Activated gamma-delta T cell treated with Interleukin-2 at 50 U/mL for 16 hours (primary cell): ENCODE measurements at regions not wholly inside any gene's neighbourhood (a gene's known extent, or its start where the extent isn't known, plus 50 kb on each side); places are given as distances from the start of the nearest gene placed in this dataset.

Experiments used
- DNase-seq: peaks from one replicate; pipeline ENCODE4 v3.0.0-alpha.2; 2020

- DNase-seq: no peak
Measured at GRCh38 chr2:176956791-176957190, 255.8 kb upstream of the HNRNPA3 start.

- no peak for DNase-seq
Measured at GRCh38 chr2:176959614-176960013, 253.0 kb upstream of the HNRNPA3 start.

- DNase-seq: no peak
Measured at GRCh38 chr2:176960061-176960460, 252.5 kb upstream of the HNRNPA3 start.

- no peak for DNase-seq
Measured at GRCh38 chr2:176960736-176961520, 251.7 kb upstream of the HNRNPA3 start.

GRCh38 chr2:176961775-176962619 lies 250.6 kb upstream of the HNRNPA3 start:
- no peak for DNase-seq

- no peak for DNase-seq
Measured at GRCh38 chr2:176963568-176964287, 248.9 kb upstream of the HNRNPA3 start.

GRCh38 chr2:176967911-176968450 lies 244.6 kb upstream of the HNRNPA3 start:
- no peak for DNase-seq

GRCh38 chr2:176969642-176970359 lies 242.8 kb upstream of the HNRNPA3 start:
- no peak for DNase-seq

GRCh38 chr2:176976736-176977685 lies 235.6 kb upstream of the HNRNPA3 start:
- no peak for DNase-seq

- no peak for DNase-seq
Measured at GRCh38 chr2:176978921-176979320, 233.7 kb upstream of the HNRNPA3 start.

GRCh38 chr2:176979981-176980710 lies 232.4 kb upstream of the HNRNPA3 start:
- no peak for DNase-seq

GRCh38 chr2:176984987-176985386 lies 227.6 kb upstream of the HNRNPA3 start:
- DNase-seq: no peak

- DNase-seq: no peak
Measured at GRCh38 chr2:176985871-176986270, 226.7 kb upstream of the HNRNPA3 start.

- no peak for DNase-seq
Measured at GRCh38 chr2:176986487-176986886, 226.1 kb upstream of the HNRNPA3 start.

- no peak for DNase-seq
Measured at GRCh38 chr2:176991411-176991810, 221.2 kb upstream of the HNRNPA3 start.

- DNase-seq: no peak
Measured at GRCh38 chr2:176997074-176997791, 215.4 kb upstream of the HNRNPA3 start.

- no peak for DNase-seq
Measured at GRCh38 chr2:176997792-176998169, 214.8 kb upstream of the HNRNPA3 start.

- DNase-seq: no peak
Measured at GRCh38 chr2:176999301-176999700, 213.3 kb upstream of the HNRNPA3 start.

- DNase-seq: no peak
Measured at GRCh38 chr2:177000061-177000714, 212.4 kb upstream of the HNRNPA3 start.
